ENCODE measurements at regions not wholly inside any gene's neighbourhood (a gene's known extent, or its start where the extent isn't known, plus 50 kb on each side); places are given as distances from the start of the nearest gene placed in this dataset.

GRCh38 chr20:16147916-16148315, 425.3 kb downstream of the KIF16B start:
- Mint-ChIP-seq H3K9me3 (peaks cover 13% of the 10 kb centered on the region), H3K4me1 (no peaks in the 10 kb centered on the region), H3K4me3 (no peak overlapping the region), H3K27ac (no peak overlapping the region), H3K36me3 (no peaks in the 10 kb centered on the region)
- DNase-seq (ENCODE audit: low spot score in 2 of 2), result no peak
- no peak for ATAC-seq

GRCh38 chr20:16147216-16147615, 426.0 kb downstream of the KIF16B start:
- peaks cover 8% of the 10 kb centered on the region for H3K9me3 Mint-ChIP-seq
- no peak overlapping the region for H3K4me3 Mint-ChIP-seq
- ATAC-seq, result no peak
- DNase-seq (ENCODE audit: low spot score in 2 of 2), result no peak
- H3K27ac Mint-ChIP-seq, result no peak overlapping the region
- H3K4me1 Mint-ChIP-seq, result no peaks in the 10 kb centered on the region
- H3K36me3 Mint-ChIP-seq, result no peaks in the 10 kb centered on the region

GRCh38 chr20:16145919-16146318, 427.3 kb downstream of the KIF16B start:
- H3K4me1 Mint-ChIP-seq, result no peaks in the 10 kb centered on the region

GRCh38 chr20:16143596-16143995, 429.7 kb downstream of the KIF16B start:
- H3K27ac Mint-ChIP-seq, result no peak overlapping the region
- peaks cover 3% of the 10 kb centered on the region for H3K9me3 Mint-ChIP-seq
- ATAC-seq (no peak), DNase-seq (ENCODE audit: low spot score in 2 of 2) (no peak)
- H3K4me3 Mint-ChIP-seq, result no peak overlapping the region
- no peaks in the 10 kb centered on the region for H3K36me3 Mint-ChIP-seq
- H3K4me1 Mint-ChIP-seq, result no peaks in the 10 kb centered on the region

More at GRCh38 chr20:16145919-16146318, 427.3 kb downstream of the KIF16B start:
- Mint-ChIP-seq H3K27ac (no peak overlapping the region), H3K9me3 (peaks cover 5% of the 10 kb centered on the region), H3K4me3 (no peak overlapping the region), H3K36me3 (no peaks in the 10 kb centered on the region)
- no peak for DNase-seq (ENCODE audit: low spot score in 2 of 2)
- no peak for ATAC-seq

- Mint-ChIP-seq H3K4me1 (no peaks in the 10 kb centered on the region), H3K9me3 (peaks cover 11% of the 10 kb centered on the region), H3K4me3 (no peak overlapping the region), H3K27ac (no peak overlapping the region), H3K36me3 (no peaks in the 10 kb centered on the region)
- ATAC-seq (no peak), DNase-seq (ENCODE audit: low spot score in 2 of 2) (no peak)
Observed at GRCh38 chr20:16135630-16136029, 437.6 kb downstream of the KIF16B start.

DNA sequence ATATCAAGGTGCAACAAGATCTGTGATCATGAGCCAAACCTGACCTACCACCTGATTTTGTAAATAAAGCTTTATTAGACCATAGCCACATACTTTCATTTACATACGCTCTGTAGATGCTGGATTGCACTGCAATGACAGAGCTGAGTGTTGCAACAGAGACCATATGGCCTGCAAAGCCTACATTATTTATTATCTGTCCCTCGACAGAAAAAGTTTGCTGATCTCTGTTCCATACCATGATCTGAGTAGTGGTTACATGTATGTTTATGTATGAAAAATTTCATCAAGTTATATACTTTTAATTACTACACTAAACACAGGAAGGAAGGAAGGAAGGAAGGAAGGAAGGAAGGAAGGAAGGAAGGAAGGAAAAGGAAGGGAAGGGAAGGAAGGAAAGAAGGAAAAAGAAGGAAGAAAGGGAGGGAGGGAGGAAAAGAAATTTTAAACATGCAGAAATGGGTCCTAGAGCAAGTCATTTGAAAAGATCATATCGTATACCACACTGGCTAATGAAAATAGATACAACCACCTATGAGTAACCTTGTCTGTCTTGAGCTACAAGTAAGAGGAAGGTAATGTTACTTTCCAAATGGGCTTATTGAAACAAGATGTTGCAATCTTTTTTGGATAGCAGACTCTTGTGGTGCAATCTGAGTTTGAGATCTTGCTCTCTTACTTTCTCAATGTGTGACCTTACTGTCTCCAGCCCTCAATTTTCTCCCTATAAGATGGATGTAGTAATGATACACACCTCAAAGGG, 441.0 kb downstream of the KIF16B start:
- Mint-ChIP-seq H3K4me1 (no peaks in the 10 kb centered on the region), H3K9me3 (peaks cover 13% of the 10 kb centered on the region), H3K36me3 (no peaks in the 10 kb centered on the region), H3K27ac (no peak overlapping the region), H3K4me3 (no peak overlapping the region)
- ATAC-seq (no peak), DNase-seq (ENCODE audit: low spot score in 2 of 2) (no peak)

- no peaks in the 10 kb centered on the region for H3K4me1 Mint-ChIP-seq
- H3K27ac Mint-ChIP-seq, result no peak overlapping the region
- H3K9me3 Mint-ChIP-seq, result peaks cover 20% of the 10 kb centered on the region
- DNase-seq (ENCODE audit: low spot score in 2 of 2) (no peak), ATAC-seq (no peak)
- no peak overlapping the region for H3K4me3 Mint-ChIP-seq
- H3K36me3 Mint-ChIP-seq, result no peaks in the 10 kb centered on the region
Observed at GRCh38 chr20:16129411-16129810, 443.8 kb downstream of the KIF16B start.

DNA sequence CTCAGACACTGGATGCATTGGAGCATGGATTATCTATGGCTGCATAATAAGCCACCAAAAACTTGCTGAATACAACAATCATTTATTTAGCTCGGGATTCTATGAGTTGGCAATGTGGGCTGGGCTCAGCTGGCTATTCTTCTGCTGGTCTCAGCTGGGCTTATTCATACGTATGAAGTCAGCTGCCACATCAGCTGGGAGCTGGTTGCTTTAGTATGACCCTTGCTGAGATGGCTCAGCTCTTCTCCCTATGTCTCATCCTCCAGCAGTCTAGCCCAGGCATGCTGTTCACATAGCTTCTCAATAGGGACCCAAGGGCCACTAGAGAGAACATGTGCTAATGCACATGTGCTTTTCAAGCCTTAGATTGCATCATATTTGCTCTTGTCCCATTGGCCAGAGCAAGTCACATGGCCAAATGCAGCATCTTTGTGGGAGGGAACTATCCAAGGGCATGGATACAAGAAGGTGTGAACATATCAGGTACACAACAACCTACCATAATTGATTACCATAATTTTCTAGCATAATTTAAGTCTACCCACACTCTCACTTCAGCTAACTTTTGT, 444.6 kb downstream of the KIF16B start:
- DNase-seq (ENCODE audit: low spot score in 2 of 2) (no peak), ATAC-seq (no peak)
- no peaks in the 10 kb centered on the region for H3K36me3 Mint-ChIP-seq
- no peak overlapping the region for H3K4me3 Mint-ChIP-seq
- H3K9me3 Mint-ChIP-seq, result peaks cover 17% of the 10 kb centered on the region
- no peaks in the 10 kb centered on the region for H3K4me1 Mint-ChIP-seq
- H3K27ac Mint-ChIP-seq, result no peak overlapping the region

- peaks cover 14% of the 10 kb centered on the region for H3K9me3 Mint-ChIP-seq
- no peak overlapping the region for H3K27ac Mint-ChIP-seq
- DNase-seq (ENCODE audit: low spot score in 2 of 2), result no peak
- no peaks in the 10 kb centered on the region for H3K36me3 Mint-ChIP-seq
- H3K4me1 Mint-ChIP-seq, result no peaks in the 10 kb centered on the region
- ATAC-seq, result no peak
- H3K4me3 Mint-ChIP-seq, result no peak overlapping the region
Observed at GRCh38 chr20:16125816-16126215, 447.4 kb downstream of the KIF16B start.

DNA sequence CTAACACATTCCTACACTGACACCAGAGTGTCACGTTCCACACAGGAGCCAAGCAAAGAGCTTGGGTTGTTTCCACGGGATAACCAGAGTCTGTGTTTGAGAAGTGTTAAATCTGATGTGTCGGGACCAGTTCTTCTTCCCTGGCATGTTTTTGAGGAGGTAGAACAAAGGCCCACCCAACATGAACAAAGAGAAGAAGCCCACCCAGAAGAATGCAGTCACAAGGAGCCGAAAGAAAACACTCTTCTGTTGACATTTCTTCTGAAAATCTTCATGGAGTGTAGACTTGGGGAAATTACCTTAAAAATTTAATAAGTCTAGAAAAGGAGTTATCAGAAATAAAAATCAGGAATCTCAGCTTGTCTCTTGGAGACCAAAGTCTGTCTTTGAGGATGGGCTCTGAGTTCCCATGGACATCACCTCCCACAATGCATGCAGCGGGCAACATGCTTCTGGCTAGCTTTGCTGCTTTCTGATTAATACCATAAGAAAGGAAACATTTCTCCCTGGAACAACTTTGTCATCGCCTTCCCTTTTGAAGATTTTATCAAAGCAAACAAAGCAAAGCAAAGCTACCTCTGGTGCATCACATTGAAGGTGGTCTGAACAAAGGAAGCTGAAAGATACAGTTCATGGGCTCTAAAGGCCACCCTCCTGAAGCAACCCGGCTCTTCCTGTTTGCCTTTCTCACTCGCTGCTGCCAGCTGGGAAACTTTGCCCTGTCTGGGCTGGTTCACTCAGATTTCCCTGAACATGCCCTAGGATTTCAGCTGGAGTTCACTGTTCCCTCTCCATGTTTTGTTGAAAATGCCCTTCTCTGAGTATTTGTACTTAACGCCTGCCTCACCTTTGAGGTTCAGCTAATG, 448.1 kb downstream of the KIF16B start:
- Mint-ChIP-seq H3K4me3 (no peak overlapping the region), H3K9me3 (peaks cover 14% of the 10 kb centered on the region), H3K27ac (no peak overlapping the region), H3K36me3 (no peaks in the 10 kb centered on the region), H3K4me1 (no peaks in the 10 kb centered on the region)
- ATAC-seq (no peak), DNase-seq (ENCODE audit: low spot score in 2 of 2) (no peak)

- no peak overlapping the region for H3K4me3 Mint-ChIP-seq
- H3K4me1 Mint-ChIP-seq, result no peaks in the 10 kb centered on the region
- H3K36me3 Mint-ChIP-seq, result no peaks in the 10 kb centered on the region
- H3K9me3 Mint-ChIP-seq, result peaks cover 13% of the 10 kb centered on the region
- ATAC-seq (no peak), DNase-seq (ENCODE audit: low spot score in 2 of 2) (no peak)
- no peak overlapping the region for H3K27ac Mint-ChIP-seq
Observed at GRCh38 chr20:16124491-16124890, 448.8 kb downstream of the KIF16B start.

DNA sequence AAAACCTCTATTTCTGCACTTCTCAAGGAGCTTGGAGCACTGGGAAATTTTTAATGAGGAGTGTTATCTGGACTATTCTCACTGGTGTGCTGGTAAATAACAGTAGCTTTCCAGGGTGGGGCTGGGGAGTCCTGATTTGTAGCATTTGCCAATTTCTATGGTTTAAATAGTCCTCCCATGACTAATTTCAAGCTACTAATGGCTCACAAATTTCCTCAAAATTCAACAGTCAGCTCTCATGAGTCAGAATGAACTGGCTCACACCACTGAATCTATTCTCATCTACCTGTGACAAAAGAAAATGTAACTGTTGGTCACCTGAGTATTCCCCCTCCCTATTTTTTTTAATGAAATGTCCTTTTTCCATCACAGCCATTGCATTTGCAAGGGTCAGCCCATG, 449.6 kb downstream of the KIF16B start:
- H3K27ac Mint-ChIP-seq, result no peak overlapping the region
- no peaks in the 10 kb centered on the region for H3K36me3 Mint-ChIP-seq
- H3K4me1 Mint-ChIP-seq, result no peaks in the 10 kb centered on the region
- ATAC-seq (no peak), DNase-seq (ENCODE audit: low spot score in 2 of 2) (no peak)
- no peak overlapping the region for H3K4me3 Mint-ChIP-seq
- peaks cover 10% of the 10 kb centered on the region for H3K9me3 Mint-ChIP-seq

GRCh38 chr20:16119909-16120308, 453.3 kb downstream of the KIF16B start:
- H3K36me3 Mint-ChIP-seq, result no peaks in the 10 kb centered on the region
- H3K4me3 Mint-ChIP-seq, result no peak overlapping the region
- DNase-seq (ENCODE audit: low spot score in 2 of 2) (no peak), ATAC-seq (no peak)
- H3K9me3 Mint-ChIP-seq, result peaks cover 2% of the 10 kb centered on the region
- no peaks in the 10 kb centered on the region for H3K4me1 Mint-ChIP-seq
- H3K27ac Mint-ChIP-seq, result no peak overlapping the region

GRCh38 chr20:16115911-16116552, 457.2 kb downstream of the KIF16B start:
- Mint-ChIP-seq H3K27ac (no peak overlapping the region), H3K4me3 (no peak overlapping the region), H3K4me1 (no peaks in the 10 kb centered on the region), H3K36me3 (no peaks in the 10 kb centered on the region), H3K9me3 (peaks cover 6% of the 10 kb centered on the region)
- no peak for DNase-seq (ENCODE audit: low spot score in 2 of 2)
- ATAC-seq, result no peak

GRCh38 chr20:16113736-16114135, 459.5 kb downstream of the KIF16B start:
- Mint-ChIP-seq H3K4me3 (no peak overlapping the region), H3K36me3 (no peaks in the 10 kb centered on the region), H3K27ac (no peak overlapping the region), H3K9me3 (peaks cover 6% of the 10 kb centered on the region), H3K4me1 (no peaks in the 10 kb centered on the region)
- DNase-seq (ENCODE audit: low spot score in 2 of 2), result no peak
- no peak for ATAC-seq

Data from stimulated activated effector memory CD8-positive, alpha-beta T cell treated with anti-CD3 and anti-CD28 coated beads, Interleukin-12 subunit alpha, Interleukin-12 subunit beta, amount 100 ng/mL, for 72 hours (primary cell).